Fibroblast of lung (primary cell): ENCODE measurements at regions not wholly inside any gene's neighbourhood (a gene's known extent, or its start where the extent isn't known, plus 50 kb on each side); places are given as distances from the start of the nearest gene placed in this dataset.

Experiments used
- DNase-seq, 2 donors: peaks; one replicate each; pipeline versions ENCODE4 v3.0.0 to v3.0.0-alpha.2; 2010; ENCODE audit warnings: low read depth in 2 of 2
- H2AFZ ChIP-seq: 2 replicates; pipeline ENCODE4 v1.5.1; 2012; ENCODE audit warnings: low read length, control low read depth, inconsistent platforms
- H3K27ac ChIP-seq: 2 replicates; pipeline ENCODE4 v1.5.1; 2011; ENCODE audit warnings: low read length, control low read depth; ENCODE audit not compliant: insufficient read depth
- H3K27me3 ChIP-seq: 2 replicates; pipeline ENCODE4 v1.5.1; 2011; ENCODE audit warnings: mild to moderate bottlenecking, low read length; ENCODE audit not compliant: control insufficient read depth, insufficient read depth
- H3K36me3 ChIP-seq: 2 replicates; pipeline ENCODE4 v1.5.1; 2011; ENCODE audit warnings: low read length; ENCODE audit not compliant: control insufficient read depth, insufficient read depth
- H3K4me1 ChIP-seq: 2 replicates; pipeline ENCODE4 v1.5.1; 2011; ENCODE audit warnings: low read length; ENCODE audit not compliant: control insufficient read depth, insufficient read depth; ENCODE audit errors: extremely low read depth
- H3K4me2 ChIP-seq: 2 replicates; pipeline ENCODE4 v1.5.1; 2011; ENCODE audit warnings: low read length, control low read depth; ENCODE audit not compliant: insufficient read depth; ENCODE audit errors: extremely low read depth
- H3K4me3 ChIP-seq, 4 experiments: fragments of 200-600 bp in 1 of 4; sonication (generic) in 1 of 4; replicated peaks in 1 of 4; 2 replicates each; pipeline ENCODE4 v1.5.1; 2011 to 2016; ENCODE audit warnings: low read length in 4 of 4, low read depth in 3 of 4, mild to moderate bottlenecking in 3 of 4, control low read depth in 2 of 4, inconsistent platforms in 1 of 4, mixed read lengths in 1 of 4; ENCODE audit not compliant: insufficient read depth in 1 of 4; ENCODE audit errors: control extremely low read depth in 1 of 4
- H3K79me2 ChIP-seq: 2 replicates; pipeline ENCODE4 v1.5.1; 2012; ENCODE audit warnings: mild to moderate bottlenecking, low read length, inconsistent platforms; ENCODE audit not compliant: control insufficient read depth, insufficient read depth
- H3K9ac ChIP-seq: 2 replicates; pipeline ENCODE4 v1.5.1; 2011; ENCODE audit warnings: mild to moderate bottlenecking, low read length, control low read depth; ENCODE audit not compliant: insufficient read depth
- H3K9me3 ChIP-seq: 2 replicates; pipeline ENCODE4 v1.5.1; 2012; ENCODE audit warnings: low read depth, low read length; ENCODE audit not compliant: control insufficient read depth, insufficient read depth
- H4K20me1 ChIP-seq: 2 replicates; pipeline ENCODE4 v1.5.1; 2011; ENCODE audit warnings: low read length; ENCODE audit not compliant: control insufficient read depth, insufficient read depth; ENCODE audit errors: extremely low read depth
- EZH2 ChIP-seq: IDR thresholded peaks from 2 replicates; pipeline ENCODE4 v1.5.1; 2012; ENCODE audit warnings: low read length, control low read depth, mild to moderate bottlenecking; ENCODE audit errors: missing control alignments
- TF ChIP-seq, protein P1 (sequence below), 2 donors: IDR thresholded peaks in 1 of 2; conservative IDR thresholded peaks in 1 of 2; 1 replicate in 1 of 2; 2 replicates in 1 of 2; pipeline ENCODE4 v1.5.1; 2011 to 2012; ENCODE audit warnings: low read length in 2 of 2, control low read depth in 1 of 2, inconsistent platforms in 1 of 2, low read depth in 1 of 2, mild to moderate bottlenecking in 1 of 2

DNA sequence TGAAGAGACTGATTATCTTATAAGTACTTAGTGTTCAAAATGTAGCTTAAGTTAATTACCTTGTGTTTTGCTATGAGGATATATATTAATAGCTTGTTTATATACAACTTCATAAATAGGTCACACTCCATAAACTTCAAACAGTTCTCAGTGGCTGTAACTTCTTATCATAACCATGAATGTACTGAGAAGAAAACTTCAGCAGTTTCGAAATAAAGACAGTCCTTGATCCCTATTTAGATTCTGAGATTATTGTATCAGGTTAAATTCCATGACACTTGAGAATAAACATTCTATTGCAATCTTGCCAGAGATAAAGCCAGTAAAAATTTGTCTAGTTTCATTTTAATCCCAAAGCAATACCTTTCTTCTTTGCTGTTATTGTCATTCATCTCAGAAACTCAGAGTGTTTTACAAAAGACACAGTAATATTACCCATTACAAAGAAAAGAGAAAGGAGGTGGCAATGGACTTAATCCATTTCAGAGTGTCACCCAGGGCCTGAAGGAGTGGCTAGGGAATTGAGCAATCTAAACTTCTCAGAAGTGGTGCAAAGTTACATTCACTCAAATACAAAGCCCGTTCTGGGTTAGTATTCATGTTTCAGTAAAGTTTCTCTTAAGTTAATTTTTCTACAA lies 403.6 kb downstream of the SEMA3D start:
- Histone ChIP-seq H3K27me3 (no peaks in the 10 kb centered on the region), H3K9me3 (no peaks in the 10 kb centered on the region), H3K27ac (no peak overlapping the region), H3K79me2 (no peaks in the 10 kb centered on the region), H4K20me1 (no peaks in the 10 kb centered on the region), H3K4me3 (peak overlapping the region in 2 of 4 experiments; percentile 12 to 22), H2AFZ (peak overlapping the region; percentile 3), H3K4me1 (no peaks in the 10 kb centered on the region), H3K9ac (no peak overlapping the region), H3K36me3 (no peaks in the 10 kb centered on the region), H3K4me2 (peak overlapping the region; percentile 21)
- no peak for TF ChIP-seq EZH2
- TF ChIP-seq, protein P1, sequence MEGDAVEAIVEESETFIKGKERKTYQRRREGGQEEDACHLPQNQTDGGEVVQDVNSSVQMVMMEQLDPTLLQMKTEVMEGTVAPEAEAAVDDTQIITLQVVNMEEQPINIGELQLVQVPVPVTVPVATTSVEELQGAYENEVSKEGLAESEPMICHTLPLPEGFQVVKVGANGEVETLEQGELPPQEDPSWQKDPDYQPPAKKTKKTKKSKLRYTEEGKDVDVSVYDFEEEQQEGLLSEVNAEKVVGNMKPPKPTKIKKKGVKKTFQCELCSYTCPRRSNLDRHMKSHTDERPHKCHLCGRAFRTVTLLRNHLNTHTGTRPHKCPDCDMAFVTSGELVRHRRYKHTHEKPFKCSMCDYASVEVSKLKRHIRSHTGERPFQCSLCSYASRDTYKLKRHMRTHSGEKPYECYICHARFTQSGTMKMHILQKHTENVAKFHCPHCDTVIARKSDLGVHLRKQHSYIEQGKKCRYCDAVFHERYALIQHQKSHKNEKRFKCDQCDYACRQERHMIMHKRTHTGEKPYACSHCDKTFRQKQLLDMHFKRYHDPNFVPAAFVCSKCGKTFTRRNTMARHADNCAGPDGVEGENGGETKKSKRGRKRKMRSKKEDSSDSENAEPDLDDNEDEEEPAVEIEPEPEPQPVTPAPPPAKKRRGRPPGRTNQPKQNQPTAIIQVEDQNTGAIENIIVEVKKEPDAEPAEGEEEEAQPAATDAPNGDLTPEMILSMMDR (conservative IDR thresholded peaks at IDR 0.05 in 1 of 2, IDR thresholded peaks at IDR 0.05 in 1 of 2; ENCODE audit: low read depth in 1 of 2, low read length in 2 of 2) = no peak
- peak; percentile 14 to 70 for DNase-seq

DNA sequence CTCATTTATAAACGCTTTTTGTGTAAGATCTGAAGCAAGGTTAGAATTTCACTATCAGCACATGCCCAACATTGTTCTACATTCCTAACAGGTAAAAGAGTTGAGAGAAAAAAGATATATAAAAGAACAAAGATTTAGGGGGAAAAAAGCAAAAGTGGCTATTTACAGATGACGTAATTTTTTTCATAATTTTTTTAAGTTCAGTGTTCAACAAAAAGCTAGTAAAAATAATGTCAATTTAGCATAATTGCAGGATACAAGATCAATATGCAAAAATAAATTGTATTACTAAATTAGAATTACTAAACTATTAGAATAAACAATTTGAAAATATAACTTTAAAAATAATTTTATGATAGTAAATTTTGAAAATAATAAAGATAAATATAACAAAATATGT lies 405.0 kb downstream of the SEMA3D start:
- no peaks in the 10 kb centered on the region for H3K79me2 ChIP-seq
- no peaks in the 10 kb centered on the region for H4K20me1 ChIP-seq
- H3K27ac ChIP-seq = no peak overlapping the region
- no peak overlapping the region for H3K4me2 ChIP-seq
- no peak overlapping the region for H2AFZ ChIP-seq
- no peak overlapping the region for H3K4me3 ChIP-seq
- TF ChIP-seq, protein P1 (conservative IDR thresholded peaks at IDR 0.05 in 1 of 2, IDR thresholded peaks at IDR 0.05 in 1 of 2; ENCODE audit: low read depth in 1 of 2, low read length in 2 of 2) = no peak
- no peak for TF ChIP-seq EZH2
- H3K36me3 ChIP-seq = no peaks in the 10 kb centered on the region
- DNase-seq = no peak
- no peaks in the 10 kb centered on the region for H3K27me3 ChIP-seq
- H3K4me1 ChIP-seq = no peaks in the 10 kb centered on the region
- no peaks in the 10 kb centered on the region for H3K9me3 ChIP-seq
- no peak overlapping the region for H3K9ac ChIP-seq

DNA sequence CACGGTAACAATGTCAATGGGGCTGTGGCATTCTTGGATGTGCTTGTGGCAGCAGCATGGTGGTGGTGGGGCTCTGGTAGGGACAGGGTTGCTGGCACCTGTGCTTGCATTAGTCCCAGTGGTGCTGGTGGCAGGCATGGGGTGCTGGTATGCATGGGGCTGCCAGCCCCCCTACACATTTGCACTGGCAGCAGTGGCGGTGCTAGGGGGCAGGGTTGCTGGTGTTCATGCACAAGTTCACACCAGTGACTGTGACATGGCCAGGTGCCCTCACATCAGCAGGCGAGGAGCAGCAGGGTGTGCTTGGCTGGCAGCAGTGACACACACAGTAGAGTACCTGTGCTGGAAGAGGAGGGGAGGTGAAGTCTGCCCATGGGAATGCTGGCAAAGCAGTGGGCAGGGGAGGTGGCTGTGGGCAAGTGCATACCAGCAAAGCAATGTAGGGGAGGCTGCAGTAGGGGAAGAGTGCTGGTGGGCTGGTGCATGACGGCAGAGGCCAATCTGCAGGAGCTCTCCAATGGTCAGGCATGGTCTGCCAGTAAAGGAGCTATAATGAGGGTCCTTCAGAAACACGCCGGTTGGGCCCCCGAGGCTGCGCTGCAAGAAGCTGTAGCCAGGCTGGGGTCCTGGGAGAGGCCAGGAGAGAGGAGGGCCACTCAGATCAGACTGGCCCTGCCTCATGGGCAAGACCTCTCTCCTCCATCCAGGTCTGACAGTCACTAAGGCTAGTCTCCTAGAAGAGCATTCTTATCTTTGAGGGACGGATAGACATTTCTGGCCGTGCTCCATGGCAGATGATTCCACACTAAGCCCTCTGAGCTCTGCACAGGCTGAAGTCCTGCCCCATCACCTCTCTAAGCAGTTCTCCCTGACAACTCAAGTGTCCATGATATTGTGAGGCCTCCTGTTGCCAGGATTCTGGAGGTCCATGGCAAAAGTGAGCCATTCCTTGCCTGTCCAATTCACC lies 406.4 kb downstream of the SEMA3D start:
- Histone ChIP-seq H3K4me2 (no peak overlapping the region), H3K79me2 (no peaks in the 10 kb centered on the region), H2AFZ (no peak overlapping the region), H3K9ac (no peak overlapping the region), H3K27ac (no peak overlapping the region), H3K4me3 (no peak overlapping the region), H4K20me1 (no peaks in the 10 kb centered on the region), H3K36me3 (no peaks in the 10 kb centered on the region), H3K4me1 (no peaks in the 10 kb centered on the region), H3K27me3 (no peaks in the 10 kb centered on the region), H3K9me3 (no peaks in the 10 kb centered on the region)
- TF ChIP-seq, protein P1 (conservative IDR thresholded peaks at IDR 0.05 in 1 of 2, IDR thresholded peaks at IDR 0.05 in 1 of 2; ENCODE audit: low read depth in 1 of 2, low read length in 2 of 2) = no peak
- DNase-seq = no peak
